Fibroblast of the conjunctiva (primary cell): ENCODE measurements at regions not wholly inside any gene's neighbourhood (a gene's known extent, or its start where the extent isn't known, plus 50 kb on each side); places are given as distances from the start of the nearest gene placed in this dataset.
"Not testable (repeated sequence)": the region's sequence is repeated elsewhere in the genome, so short reads cannot be mapped to it uniquely, and the experiment has no call there.

Experiments
- DNase-seq: peaks from one replicate; pipeline ENCODE4 v3.0.0-alpha.2; 2010; ENCODE audit warnings: low read depth

GRCh38 chr2:228589115-228589514 lies 407.6 kb upstream of the SPHKAP start:
- DNase-seq = no peak

GRCh38 chr2:228581731-228582130 lies 400.2 kb upstream of the SPHKAP start:
- DNase-seq = no peak

DNA sequence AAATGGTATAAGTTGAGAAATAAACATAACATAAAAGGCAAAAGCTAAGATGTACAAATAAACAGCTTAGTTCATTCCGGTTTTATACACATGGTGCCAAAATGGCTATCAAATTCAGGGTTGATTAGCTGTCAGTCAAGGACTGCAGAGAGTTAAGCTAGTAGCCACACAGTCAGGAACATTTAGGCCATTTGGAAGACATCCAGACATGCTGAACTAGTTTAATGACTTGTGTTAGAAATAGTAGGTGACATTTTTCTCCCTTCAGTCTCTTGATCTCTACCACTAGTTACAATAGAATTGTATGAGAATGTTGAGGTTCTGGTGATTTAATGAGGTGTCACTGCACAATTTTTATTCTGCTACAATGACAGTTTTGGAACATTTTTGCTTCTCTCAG lies 394.4 kb upstream of the SPHKAP start:
- no peak for DNase-seq

GRCh38 chr2:228568275-228568674 lies 386.8 kb upstream of the SPHKAP start:
- not testable (repeated sequence) for DNase-seq

DNA sequence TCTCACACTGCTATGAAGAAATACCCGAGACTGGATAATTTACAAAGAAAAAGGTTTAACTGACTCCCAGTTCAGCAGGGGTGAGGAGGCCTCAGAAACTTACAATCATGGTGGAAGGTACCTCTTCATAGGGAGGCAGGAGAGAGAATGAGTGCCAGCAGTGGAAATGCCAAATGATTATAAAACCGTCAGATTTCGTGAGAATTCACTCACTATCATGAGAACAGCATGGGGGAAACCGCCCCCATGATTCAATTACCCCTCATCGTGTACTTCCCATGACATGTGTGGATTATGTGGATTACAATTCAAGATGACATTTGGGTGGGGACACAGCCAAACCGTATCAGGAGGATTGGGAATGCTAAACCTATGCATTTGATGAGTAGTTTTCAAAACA lies 380.3 kb upstream of the SPHKAP start:
- no peak for DNase-seq

DNA sequence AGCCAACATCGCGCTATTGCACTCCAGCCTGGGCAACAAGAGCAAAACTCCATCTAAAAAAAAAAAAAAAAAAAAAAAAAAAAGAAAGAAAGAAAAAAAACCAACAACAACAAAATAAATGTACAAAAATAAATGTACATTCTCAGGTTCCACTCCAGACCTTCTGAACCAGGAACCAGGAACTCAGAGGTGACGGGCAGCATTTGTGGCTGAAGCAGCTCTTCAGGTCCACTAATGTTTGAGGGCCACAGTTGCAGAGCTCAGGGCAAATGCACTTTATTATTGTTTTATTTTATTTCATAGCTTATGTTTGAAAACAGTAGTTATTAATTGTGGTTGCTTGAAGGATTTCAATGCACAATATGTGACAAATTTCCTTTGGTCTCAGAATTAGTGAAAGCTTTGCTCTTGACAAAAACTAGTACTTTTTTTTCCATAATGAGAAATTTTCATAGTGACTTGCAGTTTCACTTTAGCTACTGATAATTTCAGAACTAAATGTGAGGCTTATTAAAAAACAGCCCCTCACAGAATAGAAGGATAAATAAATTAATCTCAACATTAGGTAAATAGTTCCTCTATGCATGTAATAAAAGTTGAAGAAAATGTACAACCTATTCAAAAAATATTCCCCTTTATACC lies 378.4 kb upstream of the SPHKAP start:
- DNase-seq = no peak

DNA sequence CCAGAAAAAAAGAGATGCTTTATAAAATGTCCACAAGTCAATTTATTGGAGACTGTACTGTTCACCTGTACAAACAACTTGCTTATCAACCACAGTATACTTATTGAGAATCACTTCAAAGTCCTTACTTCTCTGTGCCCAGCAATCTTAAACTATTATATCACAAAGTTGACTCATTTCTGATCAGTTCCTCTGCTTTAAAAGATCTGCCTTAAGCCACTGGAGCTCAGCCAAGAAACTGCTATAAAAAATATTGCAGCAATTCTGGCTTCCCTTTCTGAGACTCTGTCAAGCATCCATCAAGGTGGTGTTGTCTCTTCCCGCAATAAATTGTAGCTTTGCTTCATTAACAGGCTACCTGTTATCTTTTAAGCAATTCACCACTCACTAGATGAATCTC lies 375.2 kb upstream of the SPHKAP start:
- DNase-seq = no peak

GRCh38 chr2:228549441-228550007 lies 368.0 kb upstream of the SPHKAP start:
- no peak for DNase-seq

GRCh38 chr2:228548230-228548629 lies 366.7 kb upstream of the SPHKAP start:
- no peak for DNase-seq

DNA sequence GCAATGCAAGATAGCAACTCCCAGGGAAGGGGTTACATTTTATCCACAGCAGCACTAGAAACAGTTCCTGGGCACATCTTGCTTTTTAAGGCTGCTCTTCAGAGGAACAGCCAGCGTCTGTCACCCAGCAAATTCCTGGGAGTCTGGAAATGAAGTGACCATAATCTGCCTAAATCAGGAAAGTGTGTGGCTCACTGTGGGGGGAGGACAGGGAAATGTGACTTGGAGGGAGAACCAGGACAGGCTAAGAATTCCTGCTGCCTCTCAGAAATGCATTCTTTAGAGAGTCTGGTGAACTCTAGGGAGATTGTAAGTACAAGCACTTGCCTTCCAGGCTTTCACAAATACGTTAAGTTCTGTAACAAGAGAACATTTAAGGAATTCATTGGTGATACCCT lies 364.3 kb upstream of the SPHKAP start:
- DNase-seq = no peak

GRCh38 chr2:228545041-228545747 lies 363.7 kb upstream of the SPHKAP start:
- no peak for DNase-seq

DNA sequence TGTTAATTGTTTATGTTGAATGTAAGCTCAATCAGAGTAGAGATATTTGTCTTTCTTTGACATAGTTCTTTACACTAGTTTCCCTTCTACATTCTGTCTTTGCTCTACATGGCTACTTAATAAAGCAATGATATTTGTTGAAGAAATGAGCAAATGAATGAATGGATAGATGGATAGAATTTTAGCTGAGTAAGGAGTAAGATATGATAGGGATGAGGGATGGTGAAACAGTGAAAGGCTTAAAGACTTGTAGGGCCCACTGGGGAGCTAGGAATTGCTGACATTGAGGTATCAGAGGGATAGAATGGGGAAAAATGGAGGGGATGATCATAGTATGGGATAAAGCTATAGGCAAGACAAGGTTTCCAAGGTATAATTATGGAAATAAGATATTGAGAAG lies 361.6 kb upstream of the SPHKAP start:
- no peak for DNase-seq

GRCh38 chr2:228542277-228542676 lies 360.8 kb upstream of the SPHKAP start:
- no peak for DNase-seq

GRCh38 chr2:228541789-228542188 lies 360.3 kb upstream of the SPHKAP start:
- DNase-seq = no peak

- no peak for DNase-seq
These were observed 359.5 kb upstream of the SPHKAP start for GRCh38 chr2:228540976-228541375.

GRCh38 chr2:228535396-228535795 lies 353.9 kb upstream of the SPHKAP start:
- DNase-seq = no peak

DNA sequence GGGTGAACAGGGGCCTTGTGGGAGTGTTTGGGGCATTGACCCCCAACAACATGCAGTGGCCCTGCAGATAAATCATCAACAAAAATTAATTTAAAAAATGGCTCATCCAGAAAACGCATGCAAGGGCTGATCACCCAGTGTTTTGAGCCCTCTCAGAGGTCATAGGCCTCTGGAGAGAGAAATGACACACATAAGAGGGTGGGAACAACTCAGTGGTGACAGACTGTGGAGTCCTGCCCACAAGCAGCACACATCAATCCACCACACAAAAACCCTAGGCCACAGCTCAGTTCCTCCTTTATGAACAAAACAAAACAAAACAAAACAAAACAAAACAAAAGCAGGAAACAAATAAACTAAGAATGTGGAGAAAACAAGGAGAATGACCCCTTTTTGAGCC lies 351.7 kb upstream of the SPHKAP start:
- DNase-seq = no peak

- no peak for DNase-seq
These were observed 350.7 kb upstream of the SPHKAP start for GRCh38 chr2:228532233-228532632.

- DNase-seq = no peak
These were observed 345.9 kb upstream of the SPHKAP start for GRCh38 chr2:228527197-228527881.

GRCh38 chr2:228526687-228527086 lies 345.2 kb upstream of the SPHKAP start:
- DNase-seq = no peak

DNA sequence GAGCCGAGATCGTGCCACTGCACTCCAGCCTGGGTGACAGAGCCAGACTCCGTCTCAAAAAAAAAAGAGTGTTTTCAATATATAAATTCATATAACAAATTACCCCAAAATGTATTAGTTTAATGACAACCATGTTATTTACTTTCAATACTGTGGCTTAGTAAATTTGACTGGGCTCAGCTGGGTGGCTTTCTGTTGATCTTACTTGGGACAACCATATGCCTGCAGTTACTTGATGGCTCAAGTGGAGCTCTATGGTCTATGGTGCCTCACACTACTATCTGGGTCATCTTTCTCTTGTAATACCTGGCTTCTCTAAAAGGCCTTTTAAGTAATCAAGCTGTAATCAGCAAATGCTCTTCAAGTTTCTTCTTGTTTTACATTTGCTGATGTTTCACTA lies 341.5 kb upstream of the SPHKAP start:
- no peak for DNase-seq

- DNase-seq = no peak
These were observed 340.8 kb upstream of the SPHKAP start for GRCh38 chr2:228522276-228522675.

DNA sequence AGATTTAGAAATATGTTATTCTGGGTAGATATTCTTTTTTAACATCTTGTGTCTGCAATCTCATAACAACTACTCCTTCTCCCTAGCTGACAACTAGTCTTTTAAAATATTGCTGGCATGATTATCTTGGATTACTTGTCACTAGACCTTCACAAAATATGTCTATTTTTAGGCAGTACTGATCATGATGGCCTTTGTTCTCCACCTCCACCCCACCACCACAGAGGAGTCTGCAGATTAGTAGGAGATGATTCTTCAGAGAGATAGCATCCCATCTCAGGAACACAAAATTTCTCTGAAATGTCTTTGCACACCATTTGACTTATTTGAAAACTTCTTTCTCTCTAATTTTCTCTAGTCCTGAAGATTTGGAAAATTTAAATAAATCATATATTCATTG lies 338.1 kb upstream of the SPHKAP start:
- no peak for DNase-seq
